SK-N-SH (cell line): ENCODE measurements at regions not wholly inside any gene's neighbourhood (a gene's known extent, or its start where the extent isn't known, plus 50 kb on each side); places are given as distances from the start of the nearest gene placed in this dataset.

Experiments
- CTCF ChIP-seq: fragments of 200-600 bp; sonication (generic); IDR thresholded peaks from 2 replicates; pipeline ENCODE4 v1.6.1; 2017; ENCODE audit warnings: antibody characterized with exemption, mild to moderate bottlenecking, moderate library complexity
- EZH2phosphoT487 ChIP-seq: fragments of 200-600 bp; sonication (generic); IDR thresholded peaks from 2 replicates; pipeline ENCODE4 v1.6.1; 2017; ENCODE audit warnings: low read depth, mixed run types, mild to moderate bottlenecking, antibody characterized with exemption, moderate library complexity, borderline replicate concordance
- GABPA ChIP-seq: IDR thresholded peaks from 2 replicates; pipeline ENCODE4 v1.4.0; 2012; ENCODE audit warnings: low read depth, mild to moderate bottlenecking
- MAX ChIP-seq: IDR thresholded peaks from 2 replicates; pipeline ENCODE4 v1.4.0; 2012; ENCODE audit warnings: low read depth
- NFIC ChIP-seq: IDR thresholded peaks from 2 replicates; pipeline ENCODE4 v1.4.0; 2012; ENCODE audit warnings: borderline replicate concordance
- NRF1 ChIP-seq: IDR thresholded peaks from 2 replicates; pipeline ENCODE4 v1.6.1; 2012; ENCODE audit warnings: low read depth, mild to moderate bottlenecking, low read length
- POLR2AphosphoS5 ChIP-seq: IDR thresholded peaks from 2 replicates; pipeline ENCODE4 v1.6.1; 2012; ENCODE audit warnings: low read depth, low read length
- RAD21 ChIP-seq: IDR thresholded peaks from 2 replicates; pipeline ENCODE4 v1.6.1; 2012; ENCODE audit warnings: mild to moderate bottlenecking, low read length
- REST ChIP-seq: IDR thresholded peaks from 2 replicates; pipeline ENCODE4 v1.6.1; 2012; ENCODE audit warnings: mild to moderate bottlenecking, low read depth, low read length, moderate library complexity
- RFX5 ChIP-seq: IDR thresholded peaks from 2 replicates; pipeline ENCODE4 v1.6.1; 2012; ENCODE audit warnings: mild to moderate bottlenecking, improper control_type of control experiment, low read length
- SIN3A ChIP-seq: IDR thresholded peaks from 2 replicates; pipeline ENCODE4 v1.6.1; 2012; ENCODE audit warnings: low read depth, mild to moderate bottlenecking, low read length, moderate library complexity, borderline replicate concordance
- TAF1 ChIP-seq: IDR thresholded peaks from 2 replicates; pipeline ENCODE4 v1.6.1; 2012; ENCODE audit warnings: low read depth, mild to moderate bottlenecking, low read length, moderate library complexity, borderline replicate concordance
- USF2 ChIP-seq: fragments of 150-350 bp; IDR thresholded peaks from 2 replicates; pipeline ENCODE4 v1.6.1; 2017; ENCODE audit warnings: antibody characterized with exemption, low read length, low read depth, borderline replicate concordance
- ZBTB33 ChIP-seq: IDR thresholded peaks from 2 replicates; pipeline ENCODE4 v1.4.0; 2012; ENCODE audit warnings: low read depth, borderline replicate concordance

GRCh38 chr1:218817071-218817470, 356.6 kb upstream of the LYPLAL1 start:
- TF ChIP-seq EZH2phosphoT487 (no peak), ZBTB33 (no peak), NFIC (no peak), POLR2AphosphoS5 (no peak), CTCF (no peak), SIN3A (no peak), NRF1 (no peak), RAD21 (no peak), USF2 (no peak), RFX5 (no peak), MAX (no peak), REST (no peak), TAF1 (no peak), GABPA (no peak)
